ENCODE measurements at regions not wholly inside any gene's neighbourhood (a gene's known extent, or its start where the extent isn't known, plus 50 kb on each side); places are given as distances from the start of the nearest gene placed in this dataset.

DNA sequence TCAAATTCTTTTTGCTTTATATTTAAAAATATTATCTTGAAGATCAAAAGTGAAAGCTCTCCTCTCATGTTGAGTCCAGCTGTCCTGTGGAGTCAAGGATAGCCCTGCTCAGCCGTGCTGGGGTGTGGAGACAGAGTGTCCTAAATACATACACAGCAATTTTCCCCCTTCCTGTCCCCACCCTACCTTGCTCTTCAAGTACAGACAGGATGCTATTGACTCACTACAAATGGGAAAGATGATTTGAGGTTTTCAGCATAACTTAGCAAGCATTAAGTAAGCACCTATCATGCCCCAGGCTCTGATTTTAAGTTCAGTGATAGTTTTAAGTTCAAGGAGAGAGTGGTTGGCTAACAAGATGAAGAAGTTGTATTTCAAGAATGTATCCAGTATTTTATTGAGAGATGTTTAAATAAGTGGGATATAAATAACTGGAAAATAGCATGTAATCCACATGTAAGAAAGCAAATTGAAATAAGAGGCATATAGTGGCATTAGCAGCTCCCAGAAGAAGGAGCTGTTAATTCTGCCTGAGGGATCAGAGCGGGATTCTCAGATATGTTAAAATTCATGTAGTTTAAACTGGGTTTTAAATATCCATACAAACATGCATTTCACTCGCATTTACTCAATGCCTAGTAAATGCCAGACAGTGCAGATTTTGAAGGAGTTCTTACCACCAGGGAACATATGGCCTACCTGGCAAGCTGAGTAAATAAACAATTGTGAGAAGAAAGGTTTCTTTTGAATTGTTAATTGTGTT, 183.5 kb upstream of the ANKFN1 start:
- no peak overlapping the region for H2BK120ac ChIP-seq (ENCODE audit: low read depth, low read length)
- H3K36me3 ChIP-seq (ENCODE audit: control insufficient read depth, insufficient read depth, low read length), result no peaks in the 10 kb centered on the region
- no peaks in the 10 kb centered on the region for H3K4me1 ChIP-seq (ENCODE audit: control insufficient read depth, low read depth, low read length)
- no peak overlapping the region for H3K9ac ChIP-seq (ENCODE audit: low read length)
- H3K18ac ChIP-seq (ENCODE audit: low read length), result no peak overlapping the region
- no CpG with 5 or more reads among the region's 3 CpGs for WGBS (ENCODE audit: extremely low coverage, insufficient coverage, low lambda C conversion rate)
- H3K79me1 ChIP-seq (ENCODE audit: low read length), result no peaks in the 10 kb centered on the region
- no peaks in the 10 kb centered on the region for H3K79me2 ChIP-seq (ENCODE audit: control insufficient read depth, insufficient read depth, low read length)
- H3K4me2 ChIP-seq (ENCODE audit: low read length), result no peak overlapping the region
- no peak overlapping the region for H4K8ac ChIP-seq (ENCODE audit: low read depth, low read length)
- H3K23ac ChIP-seq (ENCODE audit: low read length), result no peak overlapping the region
- no peak overlapping the region for H4K5ac ChIP-seq (ENCODE audit: low read length)
- H3K4me3 ChIP-seq (ENCODE audit: low read length), result no peak overlapping the region
- H2BK15ac ChIP-seq (replicated peaks; ENCODE audit: low read depth), result no peak overlapping the region
- H2AK5ac ChIP-seq (ENCODE audit: low read length), result no peak overlapping the region
- H3K4ac ChIP-seq (ENCODE audit: low read depth, low read length), result no peak overlapping the region
- peak; percentile 10 for DNase-seq
- no peak overlapping the region for H3K27ac ChIP-seq (ENCODE audit: low read depth, low read length)
- no peaks in the 10 kb centered on the region for H3K27me3 ChIP-seq (ENCODE audit: insufficient read depth, low read length, poor library complexity)
- no peak overlapping the region for H2BK5ac ChIP-seq (ENCODE audit: low read length)
- no peak overlapping the region for H3K56ac ChIP-seq (ENCODE audit: low read length)

DNA sequence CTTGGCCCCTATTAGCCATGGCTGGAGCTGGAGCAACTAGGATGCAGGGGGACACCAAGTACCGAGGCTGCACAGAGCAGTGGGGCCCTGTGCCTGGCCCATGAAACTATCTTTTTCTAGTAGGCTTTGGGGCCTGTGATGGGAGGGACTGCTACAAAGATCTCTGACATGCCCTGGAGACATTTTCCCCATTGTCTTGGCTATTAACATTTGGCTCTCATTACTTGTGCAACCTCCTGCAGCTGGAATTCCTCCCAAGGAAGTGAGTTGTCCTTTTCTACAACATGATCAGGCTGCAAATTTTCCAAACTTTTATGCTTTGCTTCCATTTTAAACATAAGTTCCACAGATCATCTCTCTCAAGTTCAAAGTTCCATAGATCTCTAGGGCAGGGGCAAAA, 174.7 kb upstream of the ANKFN1 start:
- DNase-seq, result no peak
- WGBS (ENCODE audit: extremely low coverage, insufficient coverage, low lambda C conversion rate), result no CpG with 5 or more reads among the region's 1 CpG
- Histone ChIP-seq H3K4ac (ENCODE audit: low read depth, low read length) (no peak overlapping the region), H2BK5ac (ENCODE audit: low read length) (no peak overlapping the region), H3K56ac (ENCODE audit: low read length) (no peak overlapping the region), H4K5ac (ENCODE audit: low read length) (no peak overlapping the region), H3K4me3 (ENCODE audit: low read length) (no peak overlapping the region), H3K4me1 (ENCODE audit: control insufficient read depth, low read depth, low read length) (no peaks in the 10 kb centered on the region), H2BK120ac (ENCODE audit: low read depth, low read length) (no peak overlapping the region), H3K79me1 (ENCODE audit: low read length) (no peaks in the 10 kb centered on the region), H3K27me3 (ENCODE audit: insufficient read depth, low read length, poor library complexity) (peaks cover 1% of the 10 kb centered on the region), H3K36me3 (ENCODE audit: control insufficient read depth, insufficient read depth, low read length) (no peaks in the 10 kb centered on the region), H3K9ac (ENCODE audit: low read length) (no peak overlapping the region), H3K27ac (ENCODE audit: low read depth, low read length) (no peak overlapping the region), H3K4me2 (ENCODE audit: low read length) (no peak overlapping the region), H3K23ac (ENCODE audit: low read length) (no peak overlapping the region), H3K79me2 (ENCODE audit: control insufficient read depth, insufficient read depth, low read length) (no peaks in the 10 kb centered on the region), H4K8ac (ENCODE audit: low read depth, low read length) (no peak overlapping the region), H2BK15ac (replicated peaks; ENCODE audit: low read depth) (no peak overlapping the region), H2AK5ac (ENCODE audit: low read length) (no peak overlapping the region), H3K18ac (ENCODE audit: low read length) (no peak overlapping the region)

DNA sequence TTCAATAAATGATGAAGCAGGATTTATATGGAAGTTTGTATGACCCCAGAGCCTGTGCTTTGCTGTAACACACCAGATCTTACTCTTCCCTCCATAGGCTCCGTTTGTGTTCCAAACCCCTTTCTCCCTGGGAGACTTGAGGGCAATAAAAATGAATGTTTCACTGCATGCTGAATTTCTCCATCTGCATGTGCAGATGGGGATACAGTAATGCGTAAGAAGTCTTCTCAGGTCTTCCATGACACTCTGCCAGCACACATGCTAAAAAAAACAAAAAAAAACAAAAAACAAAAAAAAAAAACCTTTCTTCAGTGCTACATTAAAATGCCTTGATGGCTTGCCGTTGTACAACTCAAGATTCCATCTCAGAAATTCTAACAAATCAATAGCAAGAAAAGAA, 170.2 kb upstream of the ANKFN1 start:
- no peak overlapping the region for H3K4me3 ChIP-seq (ENCODE audit: low read length)
- WGBS (ENCODE audit: extremely low coverage, insufficient coverage, low lambda C conversion rate), result no CpG with 5 or more reads among the region's 3 CpGs
- H2BK120ac ChIP-seq (ENCODE audit: low read depth, low read length), result no peak overlapping the region
- no peak overlapping the region for H3K4me2 ChIP-seq (ENCODE audit: low read length)
- no peak overlapping the region for H3K4ac ChIP-seq (ENCODE audit: low read depth, low read length)
- H3K27ac ChIP-seq (ENCODE audit: low read depth, low read length), result no peak overlapping the region
- no peak overlapping the region for H3K23ac ChIP-seq (ENCODE audit: low read length)
- no peak overlapping the region for H2BK15ac ChIP-seq (replicated peaks; ENCODE audit: low read depth)
- H3K79me1 ChIP-seq (ENCODE audit: low read length), result no peaks in the 10 kb centered on the region
- H2AK5ac ChIP-seq (ENCODE audit: low read length), result no peak overlapping the region
- no peak overlapping the region for H3K9ac ChIP-seq (ENCODE audit: low read length)
- H4K8ac ChIP-seq (ENCODE audit: low read depth, low read length), result no peak overlapping the region
- H3K27me3 ChIP-seq (ENCODE audit: insufficient read depth, low read length, poor library complexity), result no peaks in the 10 kb centered on the region
- H3K4me1 ChIP-seq (ENCODE audit: control insufficient read depth, low read depth, low read length), result no peaks in the 10 kb centered on the region
- no peaks in the 10 kb centered on the region for H3K79me2 ChIP-seq (ENCODE audit: control insufficient read depth, insufficient read depth, low read length)
- H3K18ac ChIP-seq (ENCODE audit: low read length), result no peak overlapping the region
- no peaks in the 10 kb centered on the region for H3K36me3 ChIP-seq (ENCODE audit: control insufficient read depth, insufficient read depth, low read length)
- H4K5ac ChIP-seq (ENCODE audit: low read length), result no peak overlapping the region
- no peak overlapping the region for H2BK5ac ChIP-seq (ENCODE audit: low read length)
- H3K56ac ChIP-seq (ENCODE audit: low read length), result no peak overlapping the region
- no peak for DNase-seq

DNA sequence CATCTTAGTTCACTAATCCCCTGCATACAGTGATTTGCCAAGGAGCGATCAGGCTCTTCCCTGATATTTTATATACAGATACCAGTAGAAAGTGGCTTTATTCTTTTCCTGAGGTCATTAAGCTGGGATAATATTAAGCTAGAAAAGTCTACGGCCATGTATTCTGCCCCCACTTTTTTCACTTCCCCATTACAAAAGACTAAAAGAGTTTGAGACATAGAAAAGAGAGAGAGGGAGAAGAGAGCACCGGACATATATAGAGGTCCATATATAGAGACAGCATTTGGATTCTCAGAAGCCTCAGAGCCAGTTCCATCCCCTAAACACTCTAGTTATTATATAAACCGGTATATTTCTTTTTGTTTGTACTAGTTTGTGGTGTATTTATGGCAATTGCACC, 166.5 kb upstream of the ANKFN1 start:
- no peak overlapping the region for H3K4ac ChIP-seq (ENCODE audit: low read depth, low read length)
- no peak overlapping the region for H3K4me3 ChIP-seq (ENCODE audit: low read length)
- H2BK5ac ChIP-seq (ENCODE audit: low read length), result no peak overlapping the region
- H3K56ac ChIP-seq (ENCODE audit: low read length), result no peak overlapping the region
- H3K18ac ChIP-seq (ENCODE audit: low read length), result no peak overlapping the region
- no peak overlapping the region for H3K9ac ChIP-seq (ENCODE audit: low read length)
- H2BK15ac ChIP-seq (replicated peaks; ENCODE audit: low read depth), result no peak overlapping the region
- no peak overlapping the region for H2BK120ac ChIP-seq (ENCODE audit: low read depth, low read length)
- peaks cover 3% of the 10 kb centered on the region for H3K4me1 ChIP-seq (ENCODE audit: control insufficient read depth, low read depth, low read length)
- no peak overlapping the region for H4K8ac ChIP-seq (ENCODE audit: low read depth, low read length)
- H3K27ac ChIP-seq (ENCODE audit: low read depth, low read length), result no peak overlapping the region
- no peak for DNase-seq
- H2AK5ac ChIP-seq (ENCODE audit: low read length), result no peak overlapping the region
- no peak overlapping the region for H3K23ac ChIP-seq (ENCODE audit: low read length)
- no peaks in the 10 kb centered on the region for H3K79me2 ChIP-seq (ENCODE audit: control insufficient read depth, insufficient read depth, low read length)
- H3K27me3 ChIP-seq (ENCODE audit: insufficient read depth, low read length, poor library complexity), result no peaks in the 10 kb centered on the region
- H3K79me1 ChIP-seq (ENCODE audit: low read length), result no peaks in the 10 kb centered on the region
- no peak overlapping the region for H4K5ac ChIP-seq (ENCODE audit: low read length)
- no CpG with 5 or more reads among the region's 4 CpGs for WGBS (ENCODE audit: extremely low coverage, insufficient coverage, low lambda C conversion rate)
- H3K4me2 ChIP-seq (ENCODE audit: low read length), result no peak overlapping the region
- H3K36me3 ChIP-seq (ENCODE audit: control insufficient read depth, insufficient read depth, low read length), result no peaks in the 10 kb centered on the region

DNA sequence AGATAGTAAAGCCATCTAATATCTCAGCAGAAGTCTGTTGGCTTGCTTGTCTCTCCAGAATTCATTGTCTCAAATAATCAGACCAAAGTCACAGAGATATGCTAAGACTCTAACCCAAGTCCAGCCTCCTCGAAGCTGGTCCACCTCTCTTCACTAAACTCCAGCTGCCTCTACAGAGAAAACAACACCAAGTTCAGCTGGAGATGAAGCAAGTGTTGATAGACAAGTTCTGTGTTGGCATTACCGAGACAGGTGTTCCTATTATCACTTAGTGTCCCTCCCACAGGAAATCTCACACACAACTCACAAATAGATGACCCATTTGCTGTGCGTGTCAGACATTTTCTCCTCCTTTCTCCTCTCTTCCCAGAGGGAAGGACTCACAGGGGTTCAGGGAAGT, 164.4 kb upstream of the ANKFN1 start:
- H4K5ac ChIP-seq (ENCODE audit: low read length), result no peak overlapping the region
- no peak overlapping the region for H2AK5ac ChIP-seq (ENCODE audit: low read length)
- H3K79me2 ChIP-seq (ENCODE audit: control insufficient read depth, insufficient read depth, low read length), result no peaks in the 10 kb centered on the region
- no CpG with 5 or more reads among the region's 3 CpGs for WGBS (ENCODE audit: extremely low coverage, insufficient coverage, low lambda C conversion rate)
- H3K56ac ChIP-seq (ENCODE audit: low read length), result no peak overlapping the region
- H3K4me1 ChIP-seq (ENCODE audit: control insufficient read depth, low read depth, low read length), result peaks cover 3% of the 10 kb centered on the region
- no peak overlapping the region for H3K23ac ChIP-seq (ENCODE audit: low read length)
- no peak overlapping the region for H2BK15ac ChIP-seq (replicated peaks; ENCODE audit: low read depth)
- no peak overlapping the region for H3K4me3 ChIP-seq (ENCODE audit: low read length)
- no peak overlapping the region for H3K4me2 ChIP-seq (ENCODE audit: low read length)
- no peak overlapping the region for H3K4ac ChIP-seq (ENCODE audit: low read depth, low read length)
- H2BK5ac ChIP-seq (ENCODE audit: low read length), result no peak overlapping the region
- no peak overlapping the region for H4K8ac ChIP-seq (ENCODE audit: low read depth, low read length)
- no peak overlapping the region for H3K27ac ChIP-seq (ENCODE audit: low read depth, low read length)
- no peak for DNase-seq
- H3K36me3 ChIP-seq (ENCODE audit: control insufficient read depth, insufficient read depth, low read length), result no peaks in the 10 kb centered on the region
- no peak overlapping the region for H3K18ac ChIP-seq (ENCODE audit: low read length)
- no peak overlapping the region for H3K9ac ChIP-seq (ENCODE audit: low read length)
- H3K27me3 ChIP-seq (ENCODE audit: insufficient read depth, low read length, poor library complexity), result no peaks in the 10 kb centered on the region
- H3K79me1 ChIP-seq (ENCODE audit: low read length), result no peaks in the 10 kb centered on the region
- H2BK120ac ChIP-seq (ENCODE audit: low read depth, low read length), result no peak overlapping the region

Data from mesendoderm (in vitro differentiated cells).